ENCODE measurements at regions not wholly inside any gene's neighbourhood (a gene's known extent, or its start where the extent isn't known, plus 50 kb on each side); places are given as distances from the start of the nearest gene placed in this dataset.

DNA sequence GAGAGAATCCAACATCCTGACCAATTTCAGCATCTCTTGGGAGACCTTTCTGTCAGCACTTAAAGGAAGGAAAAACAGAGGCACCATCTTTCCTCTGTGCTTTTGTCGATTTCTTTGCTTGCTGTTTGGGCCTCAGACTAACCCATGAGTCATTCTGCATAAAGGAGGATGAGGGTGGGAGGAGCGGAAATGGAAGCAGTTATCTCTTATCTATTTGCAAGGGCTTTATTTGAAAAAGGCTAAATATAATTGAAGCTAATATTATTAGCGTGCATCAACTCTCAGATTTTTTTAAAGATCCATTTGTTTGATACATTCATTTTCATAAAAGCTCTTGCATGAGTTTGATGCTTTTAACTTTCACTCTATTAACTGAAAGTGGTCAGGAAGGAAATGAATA is 72.9 kb downstream of the ZNF622 start:
- ChIA-PET CTCF (no interaction called here), POLR2A (no interaction called here)
- no peak for DNase-seq (ENCODE audit: low read depth, low spot score)
- Histone ChIP-seq H3K4me3 (ENCODE audit: low read depth, low read length) (no peak overlapping the region), H3K9me3 (ENCODE audit: control insufficient read depth, insufficient read depth, low read length) (no peaks in the 10 kb centered on the region), H3K27me3 (ENCODE audit: control insufficient read depth, insufficient read depth, low read length) (no peaks in the 10 kb centered on the region), H3K27ac (ENCODE audit: low read depth, low read length) (no peak overlapping the region)
- TF ChIP-seq, protein P1, sequence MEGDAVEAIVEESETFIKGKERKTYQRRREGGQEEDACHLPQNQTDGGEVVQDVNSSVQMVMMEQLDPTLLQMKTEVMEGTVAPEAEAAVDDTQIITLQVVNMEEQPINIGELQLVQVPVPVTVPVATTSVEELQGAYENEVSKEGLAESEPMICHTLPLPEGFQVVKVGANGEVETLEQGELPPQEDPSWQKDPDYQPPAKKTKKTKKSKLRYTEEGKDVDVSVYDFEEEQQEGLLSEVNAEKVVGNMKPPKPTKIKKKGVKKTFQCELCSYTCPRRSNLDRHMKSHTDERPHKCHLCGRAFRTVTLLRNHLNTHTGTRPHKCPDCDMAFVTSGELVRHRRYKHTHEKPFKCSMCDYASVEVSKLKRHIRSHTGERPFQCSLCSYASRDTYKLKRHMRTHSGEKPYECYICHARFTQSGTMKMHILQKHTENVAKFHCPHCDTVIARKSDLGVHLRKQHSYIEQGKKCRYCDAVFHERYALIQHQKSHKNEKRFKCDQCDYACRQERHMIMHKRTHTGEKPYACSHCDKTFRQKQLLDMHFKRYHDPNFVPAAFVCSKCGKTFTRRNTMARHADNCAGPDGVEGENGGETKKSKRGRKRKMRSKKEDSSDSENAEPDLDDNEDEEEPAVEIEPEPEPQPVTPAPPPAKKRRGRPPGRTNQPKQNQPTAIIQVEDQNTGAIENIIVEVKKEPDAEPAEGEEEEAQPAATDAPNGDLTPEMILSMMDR (IDR thresholded peaks at IDR 0.05; ENCODE audit: low read depth, low read length) = no peak

DNA sequence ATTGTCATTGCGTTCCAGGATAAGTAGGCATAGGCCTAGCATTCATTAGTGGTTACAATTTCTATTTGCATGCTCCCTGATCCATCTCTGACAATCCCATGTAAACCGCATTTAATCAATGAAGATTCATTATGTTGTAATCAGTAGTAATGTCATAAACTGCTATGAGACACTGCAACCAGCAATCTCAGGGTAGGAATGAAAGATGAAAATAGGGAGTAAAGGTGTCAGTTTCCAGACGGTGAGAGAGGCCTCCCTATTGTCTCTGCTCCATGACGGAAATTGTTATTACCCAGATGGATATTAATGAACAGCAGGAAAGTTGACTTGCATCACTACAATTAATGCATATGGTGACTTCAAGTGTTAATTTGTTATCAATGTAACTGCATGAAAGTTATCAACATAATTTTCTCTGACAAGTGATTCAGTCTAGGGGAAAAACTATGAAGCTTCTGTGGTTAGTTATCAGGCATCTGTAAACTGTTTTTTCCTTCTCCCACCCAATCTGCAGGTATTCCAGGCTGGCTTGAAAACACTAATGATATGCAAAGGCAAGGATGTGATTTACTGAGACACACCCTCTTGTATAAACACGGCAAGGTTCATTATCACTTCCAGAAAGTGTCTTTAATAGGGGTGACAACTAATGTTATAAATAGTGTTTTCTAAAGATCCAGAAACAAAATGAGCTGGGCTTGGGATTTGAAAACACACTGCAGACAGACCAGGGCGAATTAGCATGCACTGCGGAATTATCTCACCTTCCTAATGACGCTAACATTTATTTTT is 73.5 kb downstream of the ZNF622 start:
- TF ChIP-seq, protein P1 (IDR thresholded peaks at IDR 0.05; ENCODE audit: low read depth, low read length) = no peak
- Histone ChIP-seq H3K4me3 (ENCODE audit: low read depth, low read length) (no peak overlapping the region), H3K27me3 (ENCODE audit: control insufficient read depth, insufficient read depth, low read length) (no peaks in the 10 kb centered on the region), H3K27ac (ENCODE audit: low read depth, low read length) (no peak overlapping the region), H3K9me3 (ENCODE audit: control insufficient read depth, insufficient read depth, low read length) (no peaks in the 10 kb centered on the region)
- DNase-seq (ENCODE audit: low read depth, low spot score) = no peak
- POLR2A ChIA-PET = no interaction called here
- CTCF ChIA-PET = no interaction called here

DNA sequence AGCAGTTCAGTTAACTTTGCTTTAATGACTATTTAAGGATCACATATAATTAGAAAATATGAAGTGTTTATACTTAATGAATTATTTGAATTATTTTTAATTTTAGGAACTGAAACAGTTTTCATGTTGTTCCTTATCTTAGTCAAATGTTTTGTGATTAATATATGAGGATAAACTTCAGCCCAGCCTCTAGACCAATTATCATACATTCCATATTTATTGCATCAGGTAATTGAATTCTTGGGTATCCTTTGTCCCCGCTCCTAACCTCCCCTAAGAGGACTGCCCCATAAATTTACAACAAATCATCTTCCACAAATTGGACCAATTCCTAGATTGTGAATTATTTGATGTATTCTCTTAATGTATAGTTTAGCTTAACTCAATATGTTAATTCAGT is 74.8 kb downstream of the ZNF622 start:
- no peaks in the 10 kb centered on the region for H3K9me3 ChIP-seq (ENCODE audit: control insufficient read depth, insufficient read depth, low read length)
- DNase-seq (ENCODE audit: low read depth, low spot score) = no peak
- ChIA-PET CTCF (no interaction called here), POLR2A (no interaction called here)
- TF ChIP-seq, protein P1 (IDR thresholded peaks at IDR 0.05; ENCODE audit: low read depth, low read length) = no peak
- H3K4me3 ChIP-seq (ENCODE audit: low read depth, low read length) = no peak overlapping the region
- H3K27me3 ChIP-seq (ENCODE audit: control insufficient read depth, insufficient read depth, low read length) = no peaks in the 10 kb centered on the region
- no peak overlapping the region for H3K27ac ChIP-seq (ENCODE audit: low read depth, low read length)

DNA sequence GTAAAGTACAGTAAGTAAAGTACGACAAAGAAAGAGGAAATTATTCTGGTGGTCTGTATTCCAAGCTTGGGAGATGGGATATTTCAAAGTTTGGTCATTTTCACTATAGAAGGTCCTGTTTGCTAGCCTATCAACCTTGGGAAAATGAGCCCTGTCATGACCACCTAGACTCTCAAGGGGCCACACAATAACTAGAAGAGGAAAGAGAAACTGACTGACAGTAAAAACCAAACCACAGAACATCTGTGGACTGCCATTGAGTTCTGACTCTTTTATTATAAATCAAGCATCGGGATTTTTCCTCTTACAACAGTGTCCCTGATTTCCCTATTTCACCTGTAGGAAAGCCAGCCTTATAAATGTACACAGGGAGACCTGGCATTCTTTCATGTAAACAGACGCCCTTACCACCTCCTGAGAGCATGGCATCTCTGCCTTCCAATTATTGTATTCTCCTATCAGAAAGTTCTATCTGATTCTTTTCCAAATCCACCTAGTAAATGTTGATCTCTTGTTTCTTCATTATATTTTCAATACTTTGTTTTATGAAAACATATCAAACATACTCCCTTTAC is 80.0 kb downstream of the ZNF622 start:
- Histone ChIP-seq H3K4me3 (ENCODE audit: low read depth, low read length) (no peak overlapping the region), H3K27ac (ENCODE audit: low read depth, low read length) (no peak overlapping the region), H3K27me3 (ENCODE audit: control insufficient read depth, insufficient read depth, low read length) (no peaks in the 10 kb centered on the region), H3K9me3 (ENCODE audit: control insufficient read depth, insufficient read depth, low read length) (no peaks in the 10 kb centered on the region)
- TF ChIP-seq, protein P1 (IDR thresholded peaks at IDR 0.05; ENCODE audit: low read depth, low read length) = no peak
- ChIA-PET CTCF (no interaction called here), POLR2A (no interaction called here)
- DNase-seq (ENCODE audit: low read depth, low spot score) = no peak

DNA sequence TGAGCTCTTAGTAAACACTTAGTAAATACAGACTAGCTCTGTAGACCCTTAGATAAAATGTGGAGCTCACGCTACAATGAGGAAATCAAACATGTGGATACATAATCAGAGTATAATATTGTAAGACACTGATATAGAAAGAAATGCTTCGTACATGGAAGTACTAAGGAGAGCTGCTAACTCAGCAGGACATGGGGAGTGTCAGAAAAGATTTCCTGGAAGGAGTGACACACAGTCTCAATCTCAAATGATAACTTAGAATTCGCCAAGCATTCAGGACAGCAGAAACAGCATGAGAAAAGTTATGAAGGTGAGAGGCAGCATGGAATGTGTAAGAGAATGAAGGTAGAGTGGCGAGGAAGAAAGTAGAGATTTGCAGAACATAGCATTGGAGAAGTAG is 80.8 kb downstream of the ZNF622 start:
- CTCF ChIA-PET = no interaction called here
- TF ChIP-seq, protein P1 (IDR thresholded peaks at IDR 0.05; ENCODE audit: low read depth, low read length) = no peak

More for the DNA sequence above, 80.8 kb downstream of the ZNF622 start:
- no peaks in the 10 kb centered on the region for H3K9me3 ChIP-seq (ENCODE audit: control insufficient read depth, insufficient read depth, low read length)
- DNase-seq (ENCODE audit: low read depth, low spot score) = no peak
- no peak overlapping the region for H3K4me3 ChIP-seq (ENCODE audit: low read depth, low read length)
- POLR2A ChIA-PET = no interaction called here
- H3K27me3 ChIP-seq (ENCODE audit: control insufficient read depth, insufficient read depth, low read length) = no peaks in the 10 kb centered on the region
- no peak overlapping the region for H3K27ac ChIP-seq (ENCODE audit: low read depth, low read length)
